ENCODE measurements at regions not wholly inside any gene's neighbourhood (a gene's known extent, or its start where the extent isn't known, plus 50 kb on each side); places are given as distances from the start of the nearest gene placed in this dataset.
"Not testable (repeated sequence)": the region's sequence is repeated elsewhere in the genome, so short reads cannot be mapped to it uniquely, and the experiment has no call there.

- DNase-seq (ENCODE audit: low read depth in 4 of 4, low spot score in 1 of 4): no peak
Measured at GRCh38 chr7:80082213-80082612, 52.4 kb upstream of the GNAI1 start.

GRCh38 chr7:80078886-80079285 lies 55.7 kb upstream of the GNAI1 start:
- DNase-seq (ENCODE audit: low read depth in 4 of 4, low spot score in 1 of 4): no peak

- DNase-seq (ENCODE audit: low read depth in 4 of 4, low spot score in 1 of 4): peak in 1 of 4 experiments; percentile 13
Measured at GRCh38 chr7:80078159-80078731, 56.4 kb upstream of the GNAI1 start.

GRCh38 chr7:80070391-80070790 lies 64.2 kb upstream of the GNAI1 start:
- DNase-seq (ENCODE audit: low read depth in 4 of 4, low spot score in 1 of 4): no peak

GRCh38 chr7:80066639-80067038 lies 68.0 kb upstream of the GNAI1 start:
- DNase-seq (ENCODE audit: low read depth in 4 of 4, low spot score in 1 of 4): no peak

- no peak for DNase-seq (ENCODE audit: low read depth in 4 of 4, low spot score in 1 of 4)
Measured at GRCh38 chr7:80063834-80064233, 70.8 kb upstream of the GNAI1 start.

- DNase-seq (ENCODE audit: low read depth in 4 of 4, low spot score in 1 of 4): no peak
Measured at GRCh38 chr7:80060218-80060806, 74.3 kb upstream of the GNAI1 start.

- no peak for DNase-seq (ENCODE audit: low read depth in 4 of 4, low spot score in 1 of 4)
Measured at GRCh38 chr7:80057488-80057887, 77.1 kb upstream of the GNAI1 start.

- DNase-seq (ENCODE audit: low read depth in 4 of 4, low spot score in 1 of 4): no peak
Measured at GRCh38 chr7:80054356-80054755, 80.3 kb upstream of the GNAI1 start.

- no peak for DNase-seq (ENCODE audit: low read depth in 4 of 4, low spot score in 1 of 4)
Measured at GRCh38 chr7:80053124-80053523, 81.5 kb upstream of the GNAI1 start.

GRCh38 chr7:80047856-80048459 lies 86.7 kb upstream of the GNAI1 start:
- no peak for DNase-seq (ENCODE audit: low read depth in 4 of 4, low spot score in 1 of 4)

- no peak for DNase-seq (ENCODE audit: low read depth in 4 of 4, low spot score in 1 of 4)
Measured at GRCh38 chr7:80047032-80047431, 87.6 kb upstream of the GNAI1 start.

GRCh38 chr7:80044796-80045195 lies 89.8 kb upstream of the GNAI1 start:
- DNase-seq (ENCODE audit: low read depth in 4 of 4, low spot score in 1 of 4): no peak

- no peak for DNase-seq (ENCODE audit: low read depth in 4 of 4, low spot score in 1 of 4)
Measured at GRCh38 chr7:80040752-80041151, 93.9 kb upstream of the GNAI1 start.

GRCh38 chr7:80040335-80040734 lies 94.3 kb upstream of the GNAI1 start:
- DNase-seq (ENCODE audit: low read depth in 4 of 4, low spot score in 1 of 4): no peak

- DNase-seq (ENCODE audit: low read depth in 4 of 4, low spot score in 1 of 4): no peak
Measured at GRCh38 chr7:80039251-80039884, 95.3 kb upstream of the GNAI1 start.

- DNase-seq (ENCODE audit: low read depth in 4 of 4, low spot score in 1 of 4): no peak
Measured at GRCh38 chr7:80037689-80038088, 96.9 kb upstream of the GNAI1 start.

- no peak for DNase-seq (ENCODE audit: low read depth in 4 of 4, low spot score in 1 of 4)
Measured at GRCh38 chr7:80036107-80036506, 98.5 kb upstream of the GNAI1 start.

- DNase-seq (ENCODE audit: low read depth in 4 of 4, low spot score in 1 of 4): no peak
Measured at GRCh38 chr7:80028717-80029116, 105.9 kb upstream of the GNAI1 start.

GRCh38 chr7:80027611-80028173 lies 106.9 kb upstream of the GNAI1 start:
- DNase-seq (ENCODE audit: low read depth in 4 of 4, low spot score in 1 of 4): no peak

- no peak for DNase-seq (ENCODE audit: low read depth in 4 of 4, low spot score in 1 of 4)
Measured at GRCh38 chr7:80026766-80027165, 107.9 kb upstream of the GNAI1 start.

GRCh38 chr7:80020277-80020676 lies 114.4 kb upstream of the GNAI1 start:
- not testable (repeated sequence) for DNase-seq (ENCODE audit: low read depth in 4 of 4, low spot score in 1 of 4)
